ENCODE measurements at regions not wholly inside any gene's neighbourhood (a gene's known extent, or its start where the extent isn't known, plus 50 kb on each side); places are given as distances from the start of the nearest gene placed in this dataset.

DNA sequence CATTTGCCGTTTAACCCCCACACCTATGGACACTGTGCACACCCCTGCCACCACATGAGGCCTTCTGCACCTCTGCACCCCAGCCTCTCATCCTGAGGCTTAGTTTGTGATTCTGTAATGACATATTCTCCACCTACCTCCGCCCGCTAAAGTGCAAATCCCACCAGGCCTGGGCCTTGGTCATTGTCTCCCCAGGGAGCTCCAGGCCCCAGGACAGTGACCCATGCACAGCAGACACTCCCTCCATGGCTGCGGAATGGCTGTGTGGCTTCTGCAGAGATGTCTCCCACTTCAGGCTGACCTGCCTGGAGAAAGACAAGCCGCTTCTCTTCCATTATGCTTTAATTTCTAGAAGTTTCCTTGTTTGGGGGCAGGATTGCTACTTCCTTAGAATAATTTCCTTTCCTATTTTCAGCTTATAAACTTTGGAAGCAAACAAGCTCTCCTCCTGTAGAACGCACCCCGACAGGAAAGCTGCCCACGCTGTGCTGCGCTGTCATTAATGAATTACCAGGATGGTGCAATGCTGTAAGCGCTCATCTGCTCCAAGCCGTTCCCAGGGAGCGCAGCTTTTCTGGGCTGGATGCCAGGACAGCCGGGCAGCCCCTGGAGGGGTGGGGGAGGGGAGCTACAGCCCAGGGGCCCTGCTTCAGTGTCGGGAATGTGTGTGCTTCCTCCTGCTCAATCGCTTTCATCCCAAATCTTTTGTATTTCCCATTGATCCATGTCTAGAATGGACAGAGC is 618.0 kb downstream of the BRD1 start:
- TF ChIP-seq CTCF (IDR thresholded peaks at IDR 0.05; ENCODE audit: control insufficient read depth, extremely low read depth, insufficient read depth): no peak
- no peak for DNase-seq (ENCODE audit: low read depth)
- H3K4me3 ChIP-seq (ENCODE audit: low read depth, low read length): no peak overlapping the region

- no peak for DNase-seq (ENCODE audit: low read depth)
- H3K4me3 ChIP-seq (ENCODE audit: low read depth, low read length): no peak overlapping the region
- TF ChIP-seq CTCF (IDR thresholded peaks at IDR 0.05; ENCODE audit: control insufficient read depth, extremely low read depth, insufficient read depth): no peak
Observed at GRCh38 chr22:49208768-49209252, 618.9 kb downstream of the BRD1 start.

- no peak for TF ChIP-seq CTCF (IDR thresholded peaks at IDR 0.05; ENCODE audit: control insufficient read depth, extremely low read depth, insufficient read depth)
- DNase-seq (ENCODE audit: low read depth): no peak
- H3K4me3 ChIP-seq (ENCODE audit: low read depth, low read length): no peak overlapping the region
Observed at GRCh38 chr22:49208004-49208402, 619.7 kb downstream of the BRD1 start.

DNA sequence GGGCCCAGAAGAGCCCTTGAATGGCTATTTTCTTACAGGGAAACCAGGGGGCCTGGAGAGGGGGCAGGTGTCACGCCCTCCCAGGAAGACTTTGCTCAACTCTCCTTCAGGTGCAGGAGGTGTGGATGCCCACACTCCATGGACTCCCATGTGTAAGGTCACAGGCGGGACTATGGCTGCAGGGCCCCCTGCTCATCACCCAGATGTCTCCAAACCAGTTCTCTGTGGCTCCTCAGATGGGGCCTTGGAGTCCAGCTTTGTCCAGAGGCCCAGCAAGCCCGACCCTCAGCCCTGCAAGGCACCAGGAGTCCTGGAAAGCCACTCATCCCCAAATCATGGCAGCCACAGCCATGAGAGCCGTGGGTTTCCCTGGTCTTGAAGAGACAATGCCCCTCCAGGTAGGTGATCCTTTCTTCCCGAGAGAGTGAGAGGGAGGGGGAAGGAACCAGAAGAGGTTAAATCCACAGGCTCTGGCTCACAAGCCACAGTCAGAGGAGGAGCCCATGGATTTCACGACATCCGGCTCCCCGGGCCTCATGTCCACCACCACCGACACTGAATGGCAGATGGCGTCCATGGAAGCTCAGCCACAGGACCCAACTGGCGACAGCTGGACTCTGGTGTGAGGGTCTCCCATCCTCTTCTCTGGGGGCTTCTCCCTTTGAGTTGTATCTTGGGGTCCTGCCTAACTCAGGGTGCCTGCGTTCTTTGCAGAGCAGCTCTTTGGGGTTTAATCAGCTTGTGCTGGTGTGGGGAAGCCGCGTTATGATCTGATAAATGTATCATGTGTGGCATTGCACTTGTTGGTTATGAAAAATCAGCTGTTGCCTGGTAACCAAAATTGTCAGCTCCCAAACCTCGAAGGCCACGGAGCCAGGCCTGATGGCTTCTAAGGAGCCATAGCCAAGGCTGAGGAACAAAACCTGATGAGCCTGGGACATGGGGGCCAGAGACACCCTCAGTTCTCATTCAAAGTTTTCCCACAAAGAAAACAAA is 620.4 kb downstream of the BRD1 start:
- TF ChIP-seq CTCF (IDR thresholded peaks at IDR 0.05; ENCODE audit: control insufficient read depth, extremely low read depth, insufficient read depth): no peak
- no peak overlapping the region for H3K4me3 ChIP-seq (ENCODE audit: low read depth, low read length)
- no peak for DNase-seq (ENCODE audit: low read depth)

DNA sequence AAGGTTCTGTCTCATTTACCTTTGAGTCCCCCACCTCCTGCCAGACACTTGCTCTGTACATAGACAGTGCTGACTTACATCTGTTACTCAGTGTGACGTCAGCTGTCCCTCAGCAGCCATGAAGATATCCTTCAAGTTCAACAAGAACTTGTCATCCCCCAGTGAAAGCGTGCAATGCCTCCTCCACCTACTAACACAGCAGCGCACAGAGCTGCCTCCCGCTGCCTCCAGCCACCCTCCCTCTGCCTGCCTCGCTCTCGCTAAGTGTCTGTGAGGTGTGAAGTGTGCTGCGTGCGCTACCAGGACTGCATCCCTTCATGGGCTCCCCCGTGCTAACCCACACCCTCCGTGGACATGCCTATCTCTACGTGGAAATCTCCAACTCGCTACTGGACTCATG is 621.4 kb downstream of the BRD1 start:
- H3K4me3 ChIP-seq (ENCODE audit: low read depth, low read length): no peak overlapping the region
- DNase-seq (ENCODE audit: low read depth): no peak
- TF ChIP-seq CTCF (IDR thresholded peaks at IDR 0.05; ENCODE audit: control insufficient read depth, extremely low read depth, insufficient read depth): no peak

GRCh38 chr22:49205483-49205800 is 622.2 kb downstream of the BRD1 start:
- H3K4me3 ChIP-seq (ENCODE audit: low read depth, low read length): no peak overlapping the region
- no peak for TF ChIP-seq CTCF (IDR thresholded peaks at IDR 0.05; ENCODE audit: control insufficient read depth, extremely low read depth, insufficient read depth)
- no peak for DNase-seq (ENCODE audit: low read depth)
